Endothelial cell (in vitro differentiated cells): ENCODE measurements at regions not wholly inside any gene's neighbourhood (a gene's known extent, or its start where the extent isn't known, plus 50 kb on each side); places are given as distances from the start of the nearest gene placed in this dataset.

Source experiments
- DNase-seq: peaks from one replicate; pipeline ENCODE4 v3.0.0; 2021; ENCODE audit warnings: low spot score
- H3K27ac Mint-ChIP-seq: one replicate; pipeline ENCODE4 v1.8.0; 2021; ENCODE audit warnings: mixed read lengths, inconsistent platforms; ENCODE audit not compliant: unreplicated experiment
- H3K27me3 Mint-ChIP-seq: one replicate; pipeline ENCODE4 v1.8.0; 2021; ENCODE audit warnings: mild to moderate bottlenecking, moderate library complexity, mixed read lengths, inconsistent platforms; ENCODE audit not compliant: unreplicated experiment
- H3K36me3 Mint-ChIP-seq: one replicate; pipeline ENCODE4 v1.8.0; 2021; ENCODE audit warnings: mild to moderate bottlenecking, low read depth, mixed read lengths, inconsistent platforms; ENCODE audit not compliant: unreplicated experiment
- H3K4me1 Mint-ChIP-seq: one replicate; pipeline ENCODE4 v1.8.0; 2021; ENCODE audit warnings: mild to moderate bottlenecking, mixed read lengths, inconsistent platforms; ENCODE audit not compliant: unreplicated experiment
- H3K4me3 Mint-ChIP-seq: one replicate; pipeline ENCODE4 v1.8.0; 2021; ENCODE audit warnings: mild to moderate bottlenecking, mixed read lengths, inconsistent platforms; ENCODE audit not compliant: unreplicated experiment
- H3K9me3 Mint-ChIP-seq: one replicate; pipeline ENCODE4 v1.8.0; 2021; ENCODE audit warnings: mixed read lengths, inconsistent platforms; ENCODE audit not compliant: unreplicated experiment
- TF ChIP-seq, protein P1 (sequence below): fragments of 200-600 bp; sonication (generic); IDR thresholded peaks from one replicate; pipeline ENCODE4 v1.5.0; 2021; ENCODE audit warnings: antibody characterized with exemption; ENCODE audit not compliant: unreplicated experiment

- peaks cover 46% of the 10 kb centered on the region for H3K4me1 Mint-ChIP-seq
- no peak overlapping the region for H3K27ac Mint-ChIP-seq
- TF ChIP-seq, protein P1, sequence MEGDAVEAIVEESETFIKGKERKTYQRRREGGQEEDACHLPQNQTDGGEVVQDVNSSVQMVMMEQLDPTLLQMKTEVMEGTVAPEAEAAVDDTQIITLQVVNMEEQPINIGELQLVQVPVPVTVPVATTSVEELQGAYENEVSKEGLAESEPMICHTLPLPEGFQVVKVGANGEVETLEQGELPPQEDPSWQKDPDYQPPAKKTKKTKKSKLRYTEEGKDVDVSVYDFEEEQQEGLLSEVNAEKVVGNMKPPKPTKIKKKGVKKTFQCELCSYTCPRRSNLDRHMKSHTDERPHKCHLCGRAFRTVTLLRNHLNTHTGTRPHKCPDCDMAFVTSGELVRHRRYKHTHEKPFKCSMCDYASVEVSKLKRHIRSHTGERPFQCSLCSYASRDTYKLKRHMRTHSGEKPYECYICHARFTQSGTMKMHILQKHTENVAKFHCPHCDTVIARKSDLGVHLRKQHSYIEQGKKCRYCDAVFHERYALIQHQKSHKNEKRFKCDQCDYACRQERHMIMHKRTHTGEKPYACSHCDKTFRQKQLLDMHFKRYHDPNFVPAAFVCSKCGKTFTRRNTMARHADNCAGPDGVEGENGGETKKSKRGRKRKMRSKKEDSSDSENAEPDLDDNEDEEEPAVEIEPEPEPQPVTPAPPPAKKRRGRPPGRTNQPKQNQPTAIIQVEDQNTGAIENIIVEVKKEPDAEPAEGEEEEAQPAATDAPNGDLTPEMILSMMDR, result no peak
- H3K36me3 Mint-ChIP-seq, result peaks cover 12% of the 10 kb centered on the region
- no peak overlapping the region for H3K4me3 Mint-ChIP-seq
- H3K27me3 Mint-ChIP-seq, result peaks cover 3% of the 10 kb centered on the region
- no peak for DNase-seq
- no peaks in the 10 kb centered on the region for H3K9me3 Mint-ChIP-seq
Observed at GRCh38 chr3:72381584-72381983, 466.7 kb downstream of the SHQ1 start.

GRCh38 chr3:72380711-72381493 lies 467.3 kb downstream of the SHQ1 start:
- Mint-ChIP-seq H3K4me3 (no peak overlapping the region), H3K9me3 (no peaks in the 10 kb centered on the region), H3K36me3 (peaks cover 12% of the 10 kb centered on the region), H3K27me3 (peaks cover 3% of the 10 kb centered on the region), H3K27ac (peak overlapping the region; percentile 33), H3K4me1 (peaks cover 41% of the 10 kb centered on the region)
- TF ChIP-seq, protein P1, result no peak
- no peak for DNase-seq

DNA sequence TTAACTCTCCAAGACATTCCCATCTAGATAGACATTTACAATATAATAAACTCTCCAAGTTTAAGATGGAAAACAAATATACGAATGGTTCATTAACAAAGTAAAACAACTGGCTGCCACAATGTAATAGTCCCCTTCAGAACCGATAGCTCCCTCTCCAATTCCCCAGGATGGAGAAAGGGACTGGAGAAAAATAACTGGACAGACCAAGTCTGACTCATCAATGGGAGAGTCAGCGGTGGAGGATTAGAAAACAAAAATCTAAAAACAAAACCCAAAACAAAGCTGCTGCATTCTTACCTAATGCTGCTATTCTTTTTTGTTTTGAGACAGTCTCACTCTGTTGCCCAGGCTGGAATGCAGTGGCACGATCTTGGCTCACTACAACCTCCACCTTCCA lies 468.1 kb downstream of the SHQ1 start:
- peaks cover 12% of the 10 kb centered on the region for H3K36me3 Mint-ChIP-seq
- no peak overlapping the region for H3K4me3 Mint-ChIP-seq
- H3K4me1 Mint-ChIP-seq, result peaks cover 45% of the 10 kb centered on the region
- H3K27me3 Mint-ChIP-seq, result peaks cover 3% of the 10 kb centered on the region
- no peak overlapping the region for H3K27ac Mint-ChIP-seq
- TF ChIP-seq, protein P1, result no peak
- DNase-seq, result no peak
- H3K9me3 Mint-ChIP-seq, result no peaks in the 10 kb centered on the region

- no peak for DNase-seq
- no peak overlapping the region for H3K27ac Mint-ChIP-seq
- peaks cover 12% of the 10 kb centered on the region for H3K36me3 Mint-ChIP-seq
- no peaks in the 10 kb centered on the region for H3K27me3 Mint-ChIP-seq
- no peaks in the 10 kb centered on the region for H3K9me3 Mint-ChIP-seq
- TF ChIP-seq, protein P1, result no peak
- peaks cover 40% of the 10 kb centered on the region for H3K4me1 Mint-ChIP-seq
- no peak overlapping the region for H3K4me3 Mint-ChIP-seq
Observed at GRCh38 chr3:72379500-72380187, 468.6 kb downstream of the SHQ1 start.

- Mint-ChIP-seq H3K27ac (no peak overlapping the region), H3K4me3 (no peak overlapping the region), H3K4me1 (peaks cover 40% of the 10 kb centered on the region), H3K27me3 (no peaks in the 10 kb centered on the region), H3K36me3 (peaks cover 21% of the 10 kb centered on the region), H3K9me3 (no peaks in the 10 kb centered on the region)
- DNase-seq, result no peak
- TF ChIP-seq, protein P1, result no peak
Observed at GRCh38 chr3:72378287-72378686, 470.0 kb downstream of the SHQ1 start.
